Activated CD4-positive, alpha-beta T cell treated with anti-CD3 and anti-CD28 coated beads for 36 hours (primary cell): ENCODE measurements at regions not wholly inside any gene's neighbourhood (a gene's known extent, or its start where the extent isn't known, plus 50 kb on each side); places are given as distances from the start of the nearest gene placed in this dataset.

Experiments
- ATAC-seq: fragments of 200-7000 bp; cut with Tn5 transposase; one replicate; pipeline ENCODE4 v1.10.0; 2021; ENCODE audit warnings: mild to moderate bottlenecking, moderate library complexity
- CTCF ChIA-PET: fragments of 350-600 bp; sonication (Branson Sonifier 250); formaldehyde crosslinking; loops from one replicate; lab custom pipeline; 2021; ENCODE audit warnings: antibody characterized with exemption; lab: Charles Lee
- POLR2A ChIA-PET: fragments of 350-600 bp; sonication (Branson Sonifier 250); formaldehyde crosslinking; loops from one replicate; lab custom pipeline; 2021; ENCODE audit warnings: antibody characterized with exemption, inconsistent platforms; lab: Charles Lee
- DNase-seq: peaks from one replicate; pipeline ENCODE4 v3.0.0-alpha.2; 2020
- H3K27ac Mint-ChIP-seq: one replicate; pipeline ENCODE4 v1.8.0; 2021; ENCODE audit warnings: mixed read lengths
- H3K27me3 Mint-ChIP-seq: one replicate; pipeline ENCODE4 v1.8.0; 2021; ENCODE audit warnings: mixed read lengths
- H3K36me3 Mint-ChIP-seq: one replicate; pipeline ENCODE4 v1.8.0; 2021; ENCODE audit warnings: low read depth, mixed read lengths
- H3K4me1 Mint-ChIP-seq: one replicate; pipeline ENCODE4 v1.8.0; 2021; ENCODE audit warnings: mixed read lengths
- H3K4me3 Mint-ChIP-seq: one replicate; pipeline ENCODE4 v1.8.0; 2021; ENCODE audit warnings: mild to moderate bottlenecking, moderate library complexity, mixed read lengths
- H3K9me3 Mint-ChIP-seq: one replicate; pipeline ENCODE4 v1.8.0; 2021; ENCODE audit warnings: low read depth, mixed read lengths
- intact Hi-C, 2 experiments: fragments of 100-400 bp; cut with DNase I in 1 of 2; cut with micrococcal nuclease in 1 of 2; formaldehyde crosslinking; loops; one replicate each; pipeline versions ENCODE4 v1.14.2 to v1.15.1; 2022 to 2024; cut with DNase I, micrococcal nuclease

DNA sequence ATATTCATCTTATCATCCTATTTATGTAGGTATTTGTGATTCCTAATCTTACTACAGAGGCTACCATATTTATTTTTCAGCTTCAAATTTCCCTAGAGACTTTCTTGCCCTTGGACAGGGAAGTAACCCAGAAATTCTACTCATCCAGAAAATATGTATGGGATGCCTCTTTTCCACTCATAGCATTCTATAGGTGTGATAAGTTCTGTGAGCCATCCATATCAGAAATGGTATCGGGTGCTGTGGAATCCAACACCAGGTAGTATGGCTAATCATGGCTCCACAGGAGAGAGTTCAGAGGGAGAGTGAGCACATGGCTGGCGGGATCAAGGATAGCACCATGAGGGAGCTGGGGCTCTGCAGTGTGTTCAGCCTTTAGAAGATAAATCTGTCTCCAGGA, 349.3 kb upstream of the ACTBL2 start:
- no peak overlapping the region for H3K27ac Mint-ChIP-seq
- DNase-seq: no peak
- no peaks in the 10 kb centered on the region for H3K9me3 Mint-ChIP-seq
- ATAC-seq: no peak
- ChIA-PET POLR2A (no interaction called here), CTCF (interaction anchor here (0.6 kb wide), 1 partner anchor 93 kb away, joined by 4 read pairs; no protein-coding TSS in a partner anchor)
- intact Hi-C loops: no loop called here
- H3K27me3 Mint-ChIP-seq: no peaks in the 10 kb centered on the region
- no peaks in the 10 kb centered on the region for H3K36me3 Mint-ChIP-seq
- H3K4me3 Mint-ChIP-seq: no peak overlapping the region
- H3K4me1 Mint-ChIP-seq: no peaks in the 10 kb centered on the region

DNA sequence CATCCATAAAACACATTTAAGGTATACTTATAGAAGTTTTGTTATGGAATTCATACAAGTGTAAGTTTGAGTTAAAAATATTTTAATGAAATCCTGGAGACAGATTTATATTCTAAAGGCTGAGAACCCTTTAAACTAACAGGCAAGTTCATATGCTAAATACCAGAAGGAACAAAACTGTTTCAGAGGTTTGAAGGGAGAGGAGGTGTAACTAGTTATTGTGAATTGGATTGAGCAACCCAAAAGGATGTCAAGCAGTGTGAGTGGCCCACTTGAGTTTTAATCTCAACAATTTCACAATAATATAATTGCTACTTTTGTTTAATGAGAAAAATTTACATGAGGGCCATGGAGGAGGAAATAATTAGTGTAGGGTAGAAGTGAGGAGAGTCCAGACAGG, 348.5 kb upstream of the ACTBL2 start:
- ChIA-PET POLR2A (no interaction called here), CTCF (interaction anchor here (0.6 kb wide), 1 partner anchor 92 kb away, joined by 4 read pairs; no protein-coding TSS in a partner anchor)
- Mint-ChIP-seq H3K27me3 (peaks cover 2% of the 10 kb centered on the region), H3K4me3 (no peak overlapping the region), H3K36me3 (no peaks in the 10 kb centered on the region), H3K4me1 (no peaks in the 10 kb centered on the region), H3K9me3 (no peaks in the 10 kb centered on the region), H3K27ac (no peak overlapping the region)
- no peak for ATAC-seq
- DNase-seq: no peak
- intact Hi-C loops: no loop called here

DNA sequence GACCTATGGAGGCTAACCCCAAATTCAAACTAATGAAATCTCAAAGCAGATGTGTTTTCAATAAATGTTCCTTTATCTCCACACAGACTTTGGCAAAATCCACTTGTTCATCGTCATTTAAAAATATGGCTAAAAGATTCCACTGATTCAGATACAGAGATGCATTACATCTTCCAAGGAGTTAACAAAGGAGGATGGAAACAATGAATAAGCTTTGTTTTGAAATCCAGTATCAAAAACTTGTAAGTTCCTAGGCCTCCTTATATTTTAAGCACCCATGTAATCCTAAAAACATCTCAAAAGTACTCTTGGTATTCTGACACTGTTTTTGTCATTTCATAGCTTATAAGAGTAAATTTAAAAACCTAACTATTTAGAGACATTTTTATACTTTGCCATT, 345.6 kb upstream of the ACTBL2 start:
- no peak for ATAC-seq
- Mint-ChIP-seq H3K9me3 (no peaks in the 10 kb centered on the region), H3K27me3 (peaks cover 7% of the 10 kb centered on the region), H3K4me3 (no peak overlapping the region), H3K27ac (no peak overlapping the region), H3K4me1 (no peaks in the 10 kb centered on the region), H3K36me3 (no peaks in the 10 kb centered on the region)
- POLR2A ChIA-PET: no interaction called here
- no peak for DNase-seq
- intact Hi-C loops: no loop called here
- CTCF ChIA-PET: interaction anchor here (0.8 kb wide), 1 partner anchor 11 kb away, joined by 3 read pairs; no protein-coding TSS in a partner anchor

DNA sequence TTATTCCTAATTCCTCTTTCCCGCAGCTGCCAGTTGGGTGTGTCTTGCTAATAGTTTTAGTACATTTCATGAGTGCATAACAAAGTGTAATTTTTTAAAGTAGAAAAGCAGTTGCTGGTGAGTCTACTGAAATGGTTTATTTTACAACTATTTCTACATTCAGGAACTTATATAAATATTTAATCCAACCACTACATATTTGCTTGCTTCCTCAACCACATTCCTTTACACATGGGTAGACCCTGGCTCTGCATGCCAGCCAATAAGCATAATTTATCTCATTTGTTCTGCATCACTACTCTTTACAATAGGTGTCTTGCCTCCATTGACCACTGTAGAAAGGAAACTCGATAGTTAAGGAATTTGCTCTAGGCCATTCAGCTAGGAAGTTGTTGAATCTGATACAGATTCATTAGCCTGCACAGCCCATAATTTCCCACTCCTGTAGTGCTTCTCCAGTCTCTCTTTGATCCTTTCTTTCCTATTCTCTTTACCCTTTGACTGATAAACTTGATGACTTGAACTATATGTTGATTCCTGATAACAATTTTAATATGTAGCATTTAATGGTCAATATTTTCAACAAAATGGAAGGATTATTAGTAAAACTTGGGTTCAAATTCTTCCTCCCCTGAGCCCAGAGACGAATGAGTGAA, 342.5 kb upstream of the ACTBL2 start:
- intact Hi-C loops: no loop called here
- no peaks in the 10 kb centered on the region for H3K4me1 Mint-ChIP-seq
- ATAC-seq: no peak
- no peak overlapping the region for H3K27ac Mint-ChIP-seq
- CTCF ChIA-PET: no interaction called here
- DNase-seq: no peak
- POLR2A ChIA-PET: no interaction called here
- no peaks in the 10 kb centered on the region for H3K36me3 Mint-ChIP-seq
- H3K9me3 Mint-ChIP-seq: no peaks in the 10 kb centered on the region
- H3K27me3 Mint-ChIP-seq: peaks cover 12% of the 10 kb centered on the region
- H3K4me3 Mint-ChIP-seq: no peak overlapping the region

DNA sequence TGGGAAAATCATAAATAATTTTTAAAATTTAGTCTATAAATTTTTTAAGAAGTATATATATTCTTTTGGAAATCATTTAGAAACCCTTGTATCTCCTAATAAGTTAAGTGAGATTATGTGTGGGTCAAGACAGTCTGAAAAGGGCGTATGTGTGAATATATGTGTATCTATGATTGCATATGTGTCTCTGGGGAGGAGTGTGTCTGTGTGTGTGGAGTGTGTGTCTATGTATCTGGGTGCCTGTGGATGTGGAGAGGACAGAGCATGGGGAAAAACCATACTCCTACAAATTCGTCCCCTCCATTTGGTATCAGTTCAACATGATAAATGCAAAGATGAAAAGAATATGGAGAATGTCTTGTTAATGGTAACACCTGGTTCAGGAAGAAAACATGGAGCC, 342.0 kb upstream of the ACTBL2 start:
- no peaks in the 10 kb centered on the region for H3K4me1 Mint-ChIP-seq
- ChIA-PET POLR2A (no interaction called here), CTCF (no interaction called here)
- H3K4me3 Mint-ChIP-seq: no peak overlapping the region
- intact Hi-C loops: no loop called here
- H3K36me3 Mint-ChIP-seq: no peaks in the 10 kb centered on the region
- H3K9me3 Mint-ChIP-seq: no peaks in the 10 kb centered on the region
- DNase-seq (no peak), ATAC-seq (no peak)
- peaks cover 12% of the 10 kb centered on the region for H3K27me3 Mint-ChIP-seq
- no peak overlapping the region for H3K27ac Mint-ChIP-seq

DNA sequence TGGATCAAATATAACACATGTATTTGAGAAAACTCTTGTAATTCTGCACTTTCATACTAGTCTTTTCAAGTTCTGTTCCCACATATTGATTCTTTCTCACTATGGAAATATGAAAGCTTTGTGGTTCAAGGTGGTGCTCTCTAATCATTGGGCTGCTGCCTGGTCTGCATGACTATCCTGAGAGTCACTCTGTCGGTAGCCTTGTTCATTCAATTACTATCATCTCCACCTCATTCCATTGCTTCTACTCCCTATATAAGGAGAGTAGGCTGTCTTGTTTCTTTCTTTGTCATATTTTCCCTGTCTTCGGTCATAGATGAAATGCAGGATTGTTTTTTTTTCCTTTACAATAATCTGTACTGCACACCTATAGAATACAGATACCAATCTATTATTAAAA, 341.4 kb upstream of the ACTBL2 start:
- ATAC-seq (no peak), DNase-seq (no peak)
- no peak overlapping the region for H3K4me3 Mint-ChIP-seq
- intact Hi-C loops: no loop called here
- H3K27me3 Mint-ChIP-seq: peaks cover 12% of the 10 kb centered on the region
- no peak overlapping the region for H3K27ac Mint-ChIP-seq
- CTCF ChIA-PET: no interaction called here
- H3K4me1 Mint-ChIP-seq: no peaks in the 10 kb centered on the region
- H3K36me3 Mint-ChIP-seq: no peaks in the 10 kb centered on the region
- POLR2A ChIA-PET: no interaction called here
- H3K9me3 Mint-ChIP-seq: no peaks in the 10 kb centered on the region

DNA sequence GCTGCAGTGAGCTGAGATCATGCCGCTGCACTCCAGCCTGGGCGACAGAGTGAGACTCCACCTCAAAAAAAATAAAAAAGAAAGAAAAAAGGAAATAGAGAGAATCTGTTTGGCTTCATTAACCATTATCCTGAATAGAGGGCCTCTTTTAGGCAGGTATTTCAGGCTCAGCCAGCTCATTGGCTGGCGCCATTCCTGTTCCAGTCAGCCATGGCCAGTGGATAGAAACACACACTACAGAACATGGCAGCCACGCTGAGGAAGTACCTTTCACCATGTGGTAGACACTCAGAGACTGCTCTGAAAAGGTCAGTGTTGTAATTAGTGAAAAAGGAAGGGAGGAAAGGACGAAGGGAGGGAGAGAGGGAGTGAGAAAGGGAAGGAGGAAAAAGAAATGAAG, 340.0 kb upstream of the ACTBL2 start:
- intact Hi-C loops: no loop called here
- Mint-ChIP-seq H3K4me3 (no peak overlapping the region), H3K36me3 (no peaks in the 10 kb centered on the region), H3K9me3 (no peaks in the 10 kb centered on the region), H3K27ac (no peak overlapping the region), H3K27me3 (peaks cover 12% of the 10 kb centered on the region), H3K4me1 (no peaks in the 10 kb centered on the region)
- CTCF ChIA-PET: no interaction called here
- DNase-seq (no peak), ATAC-seq (no peak)
- POLR2A ChIA-PET: no interaction called here

DNA sequence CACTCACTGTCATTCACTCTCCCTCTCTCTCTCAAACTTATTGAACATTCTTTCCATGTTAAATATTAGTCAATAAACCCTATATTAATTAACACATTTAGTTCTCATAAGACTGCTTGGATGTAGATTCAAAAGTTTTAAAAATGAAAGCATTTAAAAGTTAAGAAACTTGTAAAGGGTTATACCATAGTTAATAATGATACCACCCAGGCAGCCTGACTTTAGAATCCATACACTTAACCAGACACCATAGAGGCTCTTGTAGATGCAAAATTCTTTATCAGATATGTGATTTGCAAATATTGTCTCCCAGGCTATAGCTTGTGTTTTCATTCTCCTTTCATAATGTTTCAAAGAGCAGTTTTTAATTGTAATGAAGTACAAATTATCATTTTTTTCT, 335.8 kb upstream of the ACTBL2 start:
- DNase-seq (no peak), ATAC-seq (no peak)
- POLR2A ChIA-PET: interaction anchor here (0.5 kb wide), 1 partner anchor 13 kb away, joined by 3 read pairs; no protein-coding TSS in a partner anchor
- Mint-ChIP-seq H3K36me3 (no peaks in the 10 kb centered on the region), H3K27me3 (peaks cover 7% of the 10 kb centered on the region), H3K27ac (no peak overlapping the region), H3K4me3 (no peak overlapping the region), H3K9me3 (no peaks in the 10 kb centered on the region), H3K4me1 (no peaks in the 10 kb centered on the region)
- intact Hi-C loops: no loop called here
- CTCF ChIA-PET: no interaction called here

DNA sequence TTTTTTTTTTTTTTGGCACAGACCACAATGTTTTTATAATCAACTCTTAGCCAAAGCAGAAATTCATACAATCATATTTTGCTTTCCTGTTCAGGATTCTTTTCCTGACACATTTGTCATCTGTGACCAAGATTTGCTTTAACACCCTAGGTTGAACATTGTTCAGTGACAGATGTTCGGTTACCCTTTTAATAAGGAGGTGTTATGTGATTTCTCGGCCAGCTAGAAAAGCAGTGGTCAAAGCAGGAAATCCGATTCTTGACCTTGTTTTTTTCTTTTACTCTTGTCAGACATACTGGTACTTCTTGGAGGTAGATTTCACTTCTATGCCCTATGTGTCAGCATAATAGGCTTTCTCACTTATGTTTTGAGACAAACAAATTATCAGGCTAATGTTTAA, 335.3 kb upstream of the ACTBL2 start:
- Mint-ChIP-seq H3K27ac (no peak overlapping the region), H3K27me3 (peaks cover 4% of the 10 kb centered on the region), H3K4me3 (no peak overlapping the region), H3K36me3 (no peaks in the 10 kb centered on the region), H3K9me3 (no peaks in the 10 kb centered on the region), H3K4me1 (no peaks in the 10 kb centered on the region)
- ChIA-PET CTCF (no interaction called here), POLR2A (no interaction called here)
- intact Hi-C loops: no loop called here
- no peak for DNase-seq
- no peak for ATAC-seq

DNA sequence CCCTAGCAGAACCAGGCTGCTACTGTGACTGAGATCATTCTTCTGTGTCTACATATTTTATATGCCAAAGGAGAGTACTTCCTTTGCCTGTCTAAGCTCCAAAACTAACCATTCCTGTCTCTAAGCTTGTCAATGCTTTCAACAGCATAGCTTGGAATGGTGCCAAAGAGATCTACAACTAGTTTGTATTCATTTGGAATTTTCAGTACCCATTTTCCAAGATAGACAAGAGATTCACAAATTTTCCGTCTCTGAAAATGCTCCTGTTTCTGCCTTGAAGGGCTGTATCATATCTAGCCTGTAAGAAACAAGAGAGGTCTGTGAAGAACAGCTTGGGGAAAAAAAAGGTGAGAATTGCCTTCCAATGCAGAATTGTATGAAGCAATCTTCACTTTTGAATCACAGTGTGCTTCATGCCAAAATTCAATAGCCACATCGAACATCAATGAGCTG, 334.4 kb upstream of the ACTBL2 start:
- Mint-ChIP-seq H3K27ac (no peak overlapping the region), H3K9me3 (no peaks in the 10 kb centered on the region), H3K4me3 (no peak overlapping the region), H3K27me3 (peaks cover 2% of the 10 kb centered on the region), H3K36me3 (no peaks in the 10 kb centered on the region), H3K4me1 (no peaks in the 10 kb centered on the region)
- DNase-seq (no peak), ATAC-seq (no peak)
- intact Hi-C loops: no loop called here
- ChIA-PET CTCF (interaction anchor here (0.6 kb wide), 1 partner anchor 653 kb away, joined by 4 read pairs; no protein-coding TSS in a partner anchor), POLR2A (no interaction called here)

DNA sequence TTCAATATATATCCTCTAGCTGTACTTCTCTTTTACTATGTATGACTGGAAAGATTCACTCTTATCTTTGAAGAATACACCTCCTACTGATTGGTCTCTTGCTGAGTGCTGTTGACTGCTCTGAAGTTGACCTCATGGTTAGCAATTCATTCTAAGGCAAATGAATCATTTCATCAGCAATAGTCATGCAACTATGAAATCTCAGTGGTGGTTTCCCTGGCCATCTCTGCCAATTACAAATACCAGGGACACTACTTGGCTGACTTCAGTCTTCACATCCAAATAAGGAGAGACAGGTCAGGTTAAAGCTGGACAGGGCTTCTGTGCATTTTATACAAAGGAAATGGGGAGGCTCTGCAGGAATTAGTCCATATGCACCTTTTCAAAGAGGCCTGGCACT, 333.5 kb upstream of the ACTBL2 start:
- ChIA-PET CTCF (no interaction called here), POLR2A (no interaction called here)
- Mint-ChIP-seq H3K9me3 (no peaks in the 10 kb centered on the region), H3K4me1 (no peaks in the 10 kb centered on the region), H3K27ac (no peak overlapping the region), H3K27me3 (peaks cover 2% of the 10 kb centered on the region), H3K4me3 (no peak overlapping the region), H3K36me3 (no peaks in the 10 kb centered on the region)
- peak; percentile 4 for DNase-seq
- ATAC-seq: peak; percentile 70
- intact Hi-C loops: no loop called here

DNA sequence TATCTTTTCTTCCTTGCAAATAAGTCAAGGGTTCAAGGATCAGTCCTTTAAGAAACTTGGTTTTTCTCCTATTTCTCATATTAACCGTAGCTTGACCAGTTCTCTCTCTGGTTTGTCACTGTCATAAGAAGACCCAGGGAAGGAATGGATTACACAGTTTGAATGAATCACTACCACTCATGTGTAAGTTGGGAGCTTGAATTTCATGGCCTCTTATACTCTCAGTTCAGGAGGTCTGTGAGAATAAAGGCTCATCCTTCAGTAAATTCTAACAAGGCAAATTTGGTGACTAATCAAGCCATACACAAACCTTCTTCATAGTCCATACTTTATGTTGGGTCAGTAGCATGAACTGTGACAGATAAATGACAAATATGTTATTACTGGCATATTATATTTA, 323.1 kb upstream of the ACTBL2 start:
- no peak overlapping the region for H3K4me3 Mint-ChIP-seq
- H3K27me3 Mint-ChIP-seq: peaks cover 3% of the 10 kb centered on the region
- POLR2A ChIA-PET: interaction anchor here (0.7 kb wide), 1 partner anchor 13 kb away, joined by 3 read pairs; no protein-coding TSS in a partner anchor
- intact Hi-C loops: no loop called here
- no peaks in the 10 kb centered on the region for H3K9me3 Mint-ChIP-seq
- H3K36me3 Mint-ChIP-seq: no peaks in the 10 kb centered on the region
- CTCF ChIA-PET: no interaction called here
- H3K27ac Mint-ChIP-seq: no peak overlapping the region
- no peaks in the 10 kb centered on the region for H3K4me1 Mint-ChIP-seq
- DNase-seq: no peak
- ATAC-seq: no peak
